ENCODE measurements at regions not wholly inside any gene's neighbourhood (a gene's known extent, or its start where the extent isn't known, plus 50 kb on each side); places are given as distances from the start of the nearest gene placed in this dataset.

DNA sequence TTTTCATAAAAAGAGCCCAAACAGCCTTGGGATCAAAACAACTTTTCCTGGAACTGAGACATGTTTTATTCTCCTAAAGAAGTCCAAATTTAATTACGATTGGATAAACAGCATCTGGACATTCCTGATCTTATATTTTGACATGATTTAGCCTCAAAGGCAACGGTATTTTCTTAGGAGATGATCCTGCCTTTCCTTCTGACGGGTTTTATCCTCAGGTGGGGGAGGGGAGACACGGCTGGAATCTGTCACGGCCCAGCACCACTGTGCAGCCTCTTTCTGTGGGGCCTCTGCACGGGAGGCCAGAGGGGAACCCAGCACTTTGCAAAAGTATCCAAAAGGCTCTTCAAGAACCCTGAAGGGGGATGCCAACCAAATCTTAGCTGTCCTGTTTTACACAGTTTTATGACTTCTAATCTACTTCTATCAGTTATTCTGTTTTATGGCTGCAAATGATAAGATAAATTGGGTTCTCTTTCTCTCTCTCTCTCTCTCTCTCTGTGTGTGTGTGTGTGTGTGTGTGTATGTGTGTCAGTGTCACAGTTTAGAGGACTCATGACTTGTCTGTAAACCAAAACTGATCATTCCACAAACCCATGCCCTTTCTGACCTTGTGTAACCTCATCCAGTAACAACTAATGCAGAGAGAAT is 321.1 kb upstream of the NPVF start:
- DNase-seq, result no peak

DNA sequence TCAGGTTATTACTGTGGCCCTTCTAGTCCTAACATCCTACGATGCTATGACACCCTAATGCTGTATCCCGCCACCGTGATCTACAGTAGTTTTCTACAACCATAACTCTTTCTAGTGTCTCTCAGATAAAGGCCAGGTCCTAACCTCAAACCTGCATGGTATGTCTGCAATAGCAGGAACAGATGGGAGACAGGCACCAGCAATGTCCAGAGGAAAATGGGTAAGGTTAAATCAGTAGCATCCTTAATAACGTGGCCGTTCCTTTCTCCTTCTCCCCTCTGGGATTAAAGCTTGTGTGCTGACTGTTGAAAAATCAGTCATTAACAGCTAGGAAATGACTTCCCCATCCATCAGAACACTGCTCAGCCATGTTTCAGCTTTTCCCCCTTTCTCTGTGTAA is 321.9 kb upstream of the NPVF start:
- no peak for DNase-seq

DNA sequence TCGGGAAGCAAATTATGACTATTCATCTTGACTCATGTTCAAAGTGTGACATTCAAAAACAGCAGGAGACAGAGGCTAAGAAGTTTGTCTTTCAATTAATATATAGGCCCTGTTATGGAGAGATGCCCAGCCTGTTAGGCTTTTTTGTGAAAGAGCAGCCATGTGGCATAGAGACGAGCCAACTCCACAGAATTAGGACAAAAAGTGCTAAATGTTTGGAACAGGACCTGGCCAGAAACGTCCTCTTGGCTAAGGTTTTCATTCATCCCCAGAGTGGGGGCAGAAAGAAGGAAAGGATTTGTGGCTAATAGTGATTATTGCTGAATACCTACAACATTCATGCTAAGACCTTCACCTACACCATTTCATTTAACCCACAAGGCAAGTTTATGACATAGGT is 324.7 kb upstream of the NPVF start:
- DNase-seq, result no peak

DNA sequence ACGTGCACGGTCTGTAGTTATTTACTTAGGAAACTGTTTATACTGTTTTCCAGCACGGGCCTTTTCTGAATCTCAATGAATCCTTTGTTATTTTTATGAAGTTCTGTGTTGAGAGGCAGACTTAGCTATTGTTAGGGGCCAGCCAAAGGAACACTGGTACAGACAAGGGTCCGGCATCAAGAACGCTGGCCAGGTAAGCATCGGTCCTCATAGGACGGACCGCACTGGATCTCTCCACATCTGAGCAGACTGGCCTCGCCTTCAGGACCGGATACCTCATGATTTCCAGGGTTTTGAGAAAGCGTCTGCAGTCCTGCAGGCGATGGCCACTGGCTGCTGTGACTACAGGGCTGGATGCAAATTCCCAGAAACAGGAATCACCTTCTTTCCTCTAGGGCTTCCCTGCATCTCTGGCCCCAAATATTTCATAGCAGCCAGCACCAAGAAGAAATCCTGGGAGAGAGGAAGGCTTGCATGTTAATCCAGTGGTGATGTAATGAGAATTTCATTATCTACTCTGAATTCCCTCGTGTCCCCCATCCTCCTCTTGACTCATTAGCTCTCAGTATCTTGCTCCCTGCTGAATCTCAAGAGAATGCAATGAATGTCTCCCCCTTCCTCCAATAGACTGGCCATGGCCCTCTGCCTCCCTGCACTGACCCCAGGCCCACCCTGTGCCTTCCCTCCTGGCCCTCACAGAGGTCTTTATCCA is 325.4 kb upstream of the NPVF start:
- DNase-seq, result no peak

DNA sequence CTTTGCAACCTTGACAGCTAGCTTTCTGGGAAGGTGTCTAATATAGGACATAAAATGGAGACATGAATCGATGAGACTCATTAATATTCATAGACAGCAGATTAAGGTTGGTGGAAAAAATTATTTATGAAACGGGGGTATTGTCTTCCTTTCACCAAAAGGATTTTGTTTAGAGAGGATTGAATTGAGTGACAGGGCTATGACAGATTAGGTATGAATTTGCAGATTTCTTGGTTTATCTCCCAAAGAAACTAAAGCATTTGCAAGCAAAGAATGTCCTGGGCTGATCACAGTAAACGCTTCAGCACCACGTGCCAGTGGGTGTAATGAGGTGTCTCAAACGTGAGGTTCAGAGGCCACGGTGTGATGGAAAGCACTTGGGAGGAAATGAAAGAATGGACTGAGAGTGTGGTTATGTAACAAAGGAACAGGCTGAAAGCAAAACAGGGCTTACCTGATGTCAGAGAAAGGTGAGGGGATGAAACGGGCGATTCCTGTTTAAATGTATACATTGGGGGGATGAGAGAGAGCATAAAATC is 329.2 kb upstream of the NPVF start:
- DNase-seq, result no peak

DNA sequence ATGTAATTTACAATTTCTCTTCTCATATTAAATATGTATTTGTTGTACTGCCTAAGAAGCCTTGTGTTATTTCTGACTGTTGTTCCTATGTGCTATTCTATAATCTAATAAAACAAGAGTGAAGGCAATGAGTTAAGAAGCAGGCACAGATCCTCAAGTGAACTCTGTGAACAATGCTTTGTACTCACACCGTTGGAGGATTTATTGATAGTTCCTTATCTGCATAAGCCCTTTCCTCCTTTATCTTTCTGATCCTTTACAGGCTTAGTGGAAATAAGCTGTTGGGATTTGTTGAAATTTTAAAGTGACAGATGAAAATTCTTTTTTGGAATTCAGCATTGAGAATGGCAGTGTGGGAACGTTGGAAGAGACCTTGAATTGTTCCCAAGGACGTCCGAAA is 329.6 kb upstream of the NPVF start:
- DNase-seq, result no peak

DNA sequence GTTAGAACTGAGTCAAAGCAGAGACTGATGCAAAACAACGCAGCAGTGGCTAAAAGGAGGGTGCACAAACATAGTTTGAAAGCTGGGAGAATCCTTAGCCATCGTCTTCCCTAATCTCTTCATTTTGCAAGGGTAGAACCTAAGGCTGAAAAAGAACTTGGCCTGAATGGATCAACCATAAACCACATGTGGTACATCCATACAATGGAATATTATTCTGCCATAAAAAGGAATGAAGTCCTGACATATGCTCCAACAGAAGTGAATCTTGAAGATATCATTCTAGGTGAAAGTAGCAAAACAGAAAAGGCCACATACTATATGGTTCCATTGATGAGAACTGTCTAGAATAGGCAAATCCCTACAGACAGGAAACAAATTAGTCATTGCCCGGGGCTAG is 330.3 kb upstream of the NPVF start:
- DNase-seq, result no peak

DNA sequence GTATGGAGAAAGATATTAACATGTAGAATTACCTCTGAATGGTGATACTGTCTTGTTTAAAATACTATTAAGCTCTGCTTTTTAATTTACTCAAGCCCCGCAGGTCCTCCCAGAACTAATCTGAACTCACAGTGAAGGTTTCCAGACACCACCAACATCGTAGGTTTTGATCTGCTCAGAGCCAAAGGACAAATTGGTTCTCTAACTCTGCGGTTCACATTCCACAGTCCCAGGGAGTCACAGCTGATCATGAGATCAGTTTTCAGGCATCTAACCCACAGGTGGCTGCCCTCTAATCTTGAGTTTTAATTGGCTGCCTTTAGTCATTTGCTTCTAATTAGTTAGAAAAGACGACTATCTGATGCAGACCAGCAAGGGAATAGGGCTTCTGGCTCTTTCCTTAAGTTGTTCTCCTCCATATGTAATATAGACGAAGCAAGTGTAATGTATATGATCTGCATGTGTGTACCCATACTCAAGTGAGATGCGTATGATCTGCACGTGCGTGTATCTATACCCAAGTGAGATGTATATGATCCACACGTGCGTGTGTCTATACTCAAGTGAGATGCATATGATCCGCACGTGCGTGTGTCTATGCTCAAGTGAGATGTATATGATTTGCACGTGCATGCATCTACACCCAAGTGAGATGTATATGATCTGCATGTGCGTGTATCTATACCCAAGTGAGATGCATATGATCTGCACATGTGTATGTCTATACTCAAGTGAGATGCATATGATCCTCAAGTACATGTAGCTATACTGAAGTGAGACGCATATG is 331.5 kb upstream of the NPVF start:
- no peak for DNase-seq

DNA sequence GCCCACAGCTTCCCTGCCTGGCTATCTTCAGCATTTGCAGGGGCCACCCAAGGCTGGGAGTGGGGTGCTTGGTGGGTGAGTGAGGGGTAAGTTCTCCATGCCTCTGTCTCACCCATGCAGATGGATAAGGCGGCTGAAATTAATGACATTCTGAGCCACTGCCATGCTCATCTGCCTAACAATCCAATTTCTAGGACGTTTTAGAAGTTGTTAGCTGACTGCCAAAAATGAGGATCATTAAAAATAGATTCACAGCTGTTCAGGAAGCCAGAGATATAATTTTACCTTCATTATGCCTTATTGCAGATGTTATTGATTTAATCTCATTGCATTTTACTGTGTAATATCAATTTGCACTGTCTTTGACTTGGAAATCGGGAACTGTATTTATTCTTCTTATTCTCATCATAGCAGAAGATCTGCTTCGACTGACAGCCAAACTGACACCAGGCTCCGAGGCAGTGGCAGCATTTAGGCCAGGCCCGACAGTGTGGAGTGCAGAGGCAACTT is 334.4 kb upstream of the NPVF start:
- no peak for DNase-seq

DNA sequence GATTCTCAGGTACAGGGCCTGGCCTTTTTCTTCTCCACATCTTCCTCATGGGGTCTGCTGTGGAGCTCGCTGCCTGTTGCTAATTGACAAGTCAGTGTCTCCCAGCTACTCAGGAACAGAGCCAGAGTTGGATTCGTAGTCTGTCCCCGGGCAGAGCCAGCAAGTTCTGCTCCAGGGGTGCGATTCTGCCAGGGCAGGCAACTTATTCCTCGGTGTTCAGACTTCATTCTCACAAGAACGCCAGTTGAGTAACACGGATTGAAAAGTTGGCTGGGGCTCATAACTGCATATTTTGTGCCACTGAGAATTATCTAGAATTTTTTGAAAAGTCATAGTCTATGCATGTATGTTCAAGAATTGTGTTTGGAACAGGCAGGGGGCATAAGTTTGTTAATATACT is 336.7 kb upstream of the NPVF start:
- no peak for DNase-seq

DNA sequence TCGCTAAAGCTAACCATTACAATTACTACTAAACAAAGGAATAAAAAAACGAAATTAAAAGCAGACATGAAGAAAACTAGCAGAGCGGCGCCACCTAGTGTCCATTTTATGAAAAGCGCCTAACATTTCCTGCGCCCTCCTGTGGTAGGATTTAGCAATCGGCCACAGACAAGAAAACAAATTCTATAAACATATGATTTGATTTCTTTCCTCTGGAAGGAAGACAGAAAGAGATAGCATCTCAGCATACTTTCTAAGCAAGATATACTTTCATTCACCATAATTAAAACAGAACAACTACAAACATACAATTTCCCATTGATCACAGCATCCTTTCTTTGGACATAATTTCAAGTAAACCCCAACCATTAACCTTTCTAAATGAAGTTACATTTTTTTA is 337.7 kb upstream of the NPVF start:
- peak; percentile 75 to 91 (median 86) for DNase-seq

DNA sequence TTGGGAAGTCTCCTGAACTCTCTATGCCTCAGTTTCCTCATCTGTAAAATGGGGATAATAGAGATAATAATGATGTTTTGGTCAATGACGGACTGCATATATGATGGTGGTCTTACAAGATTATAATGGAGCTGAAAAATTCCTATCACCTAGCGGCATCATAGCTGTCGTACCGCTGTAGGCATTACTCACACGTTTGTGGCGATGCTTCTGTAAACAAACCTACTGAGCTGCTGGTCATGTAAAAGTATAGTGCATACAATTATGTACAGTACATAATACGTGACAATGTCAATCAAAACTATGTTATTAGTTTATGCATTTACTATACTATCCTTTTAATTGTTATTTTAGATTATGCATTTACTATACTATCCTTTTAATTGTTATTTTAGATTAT is 339.1 kb upstream of the NPVF start:
- DNase-seq, result no peak

DNA sequence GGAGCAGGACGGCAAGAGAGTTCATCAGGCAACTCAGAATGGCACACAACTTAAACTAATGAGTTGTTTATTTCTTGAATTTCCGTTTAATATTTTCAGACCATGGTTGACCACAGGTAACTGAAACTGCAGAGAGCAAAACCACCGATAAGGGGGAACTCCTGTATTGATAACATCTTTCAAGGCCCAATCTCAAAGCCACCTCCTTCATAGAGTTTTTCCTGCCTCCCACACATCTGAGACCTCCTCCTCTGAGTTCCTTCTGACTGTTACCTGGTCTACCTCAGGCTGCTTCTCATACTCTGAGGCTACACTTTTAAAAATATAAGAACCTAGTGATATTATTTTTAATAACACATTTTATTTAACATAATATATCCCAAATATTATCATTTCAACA is 341.5 kb upstream of the NPVF start:
- DNase-seq, result no peak

DNA sequence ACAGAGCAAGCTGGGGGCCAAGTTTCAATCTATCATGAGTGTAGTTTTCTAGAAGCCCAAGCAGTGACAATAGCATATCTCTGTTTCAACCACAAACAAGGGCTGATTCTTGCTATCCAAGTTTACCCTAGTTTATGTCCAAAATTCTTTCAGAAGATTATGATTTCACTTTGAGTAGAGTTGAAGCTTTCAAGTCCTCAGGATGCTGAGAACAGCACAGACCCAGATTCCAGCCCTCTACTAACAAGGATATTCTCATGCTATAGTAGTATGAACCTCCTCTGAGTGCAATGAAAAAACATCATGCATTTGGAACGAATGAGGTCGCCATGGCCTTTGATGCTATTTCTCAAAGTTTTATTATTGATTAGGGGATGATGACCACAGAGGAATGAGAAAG is 344.1 kb upstream of the NPVF start:
- DNase-seq, result peak in 1 of 3 donors; percentile 34

DNA sequence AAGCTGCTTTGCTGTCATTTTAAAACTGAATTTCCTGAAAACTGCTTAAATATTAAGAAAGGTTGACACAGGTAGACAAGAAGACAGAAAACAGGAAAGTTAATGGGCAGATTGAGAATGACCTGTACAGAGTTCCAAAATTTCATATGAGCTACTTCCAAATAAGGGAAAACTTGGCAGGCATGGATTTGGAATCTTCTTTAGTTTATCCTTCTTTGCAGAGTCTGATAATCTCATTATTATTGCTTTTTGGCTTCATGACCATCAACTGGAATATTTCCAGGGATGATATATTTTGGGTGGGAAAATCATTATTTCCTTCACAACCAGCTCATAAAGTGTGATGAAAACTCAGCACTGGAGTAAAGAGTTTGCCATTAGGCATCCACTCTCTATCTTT is 346.5 kb upstream of the NPVF start:
- peak; percentile 46 to 84 (median 69) for DNase-seq

DNA sequence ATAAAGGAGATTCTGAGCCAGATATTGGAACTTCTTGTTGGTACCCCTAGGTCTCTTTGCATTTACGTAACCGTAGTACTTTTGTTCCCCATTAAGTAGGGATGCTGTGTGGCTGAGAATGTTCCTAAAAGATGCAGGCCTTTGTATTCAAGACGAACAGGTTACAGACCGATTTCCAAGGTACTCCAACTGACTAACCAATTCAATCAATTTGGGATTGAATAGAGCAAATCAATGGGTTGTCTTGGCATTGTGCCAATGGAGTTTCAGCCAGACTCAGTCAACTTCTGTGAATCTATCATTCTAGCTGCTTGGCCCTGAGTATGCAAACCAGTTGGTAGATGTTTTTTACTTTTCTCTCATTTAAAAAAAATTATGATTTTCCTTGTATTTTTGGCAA is 347.3 kb upstream of the NPVF start:
- peak in 1 of 3 donors; percentile 49 for DNase-seq

DNA sequence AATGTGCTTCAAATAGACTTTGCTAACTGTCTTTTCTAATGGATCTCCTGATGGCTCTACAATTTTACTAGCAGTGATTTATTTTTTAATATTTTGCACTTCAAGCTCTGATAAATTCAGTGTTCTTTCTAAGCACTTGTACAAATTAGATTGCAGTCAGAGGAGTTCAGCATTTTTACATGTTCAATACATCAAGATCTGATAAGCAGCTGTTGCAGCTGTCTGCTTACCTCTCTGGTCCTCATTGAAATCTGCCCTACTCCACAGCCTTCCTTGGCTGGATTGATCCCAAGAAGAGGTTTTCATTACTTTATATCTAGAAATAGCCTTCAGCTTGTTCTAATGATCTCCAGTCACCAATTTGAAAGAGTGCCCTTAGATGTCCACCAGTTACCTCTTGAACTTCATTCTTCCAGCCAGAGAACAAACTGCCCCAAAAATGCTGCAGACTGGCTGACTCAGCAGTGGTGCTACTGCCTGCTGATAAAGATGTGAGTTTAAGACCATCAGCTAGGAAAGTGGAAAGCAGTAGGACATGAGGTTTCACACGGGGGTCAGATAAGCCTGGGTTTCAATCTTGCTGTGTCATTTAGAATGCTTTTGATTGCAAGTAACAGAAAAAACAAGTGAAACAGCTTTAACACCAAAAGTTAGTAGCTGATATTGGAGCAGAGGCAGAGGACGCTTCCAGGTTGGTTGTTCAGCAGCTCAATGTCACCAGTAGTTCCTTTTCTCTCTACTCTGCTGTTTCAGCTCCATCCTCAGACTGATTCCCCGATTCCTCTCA is 350.9 kb upstream of the NPVF start:
- no peak for DNase-seq

DNA sequence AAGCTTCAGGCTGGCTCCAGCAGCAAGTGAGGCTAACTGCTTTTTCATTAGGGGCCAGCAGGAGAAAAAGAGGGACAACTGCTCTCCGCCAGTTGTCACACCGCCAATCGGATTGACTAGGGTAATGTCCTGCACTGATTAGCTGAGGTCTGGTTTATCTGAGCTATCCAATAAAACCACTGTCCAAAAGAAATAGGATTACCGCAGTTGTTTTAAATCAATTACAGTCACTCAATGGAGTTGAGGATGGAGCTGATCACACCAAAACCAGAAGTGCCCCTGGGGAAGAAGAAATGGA is 351.4 kb upstream of the NPVF start:
- no peak for DNase-seq

DNA sequence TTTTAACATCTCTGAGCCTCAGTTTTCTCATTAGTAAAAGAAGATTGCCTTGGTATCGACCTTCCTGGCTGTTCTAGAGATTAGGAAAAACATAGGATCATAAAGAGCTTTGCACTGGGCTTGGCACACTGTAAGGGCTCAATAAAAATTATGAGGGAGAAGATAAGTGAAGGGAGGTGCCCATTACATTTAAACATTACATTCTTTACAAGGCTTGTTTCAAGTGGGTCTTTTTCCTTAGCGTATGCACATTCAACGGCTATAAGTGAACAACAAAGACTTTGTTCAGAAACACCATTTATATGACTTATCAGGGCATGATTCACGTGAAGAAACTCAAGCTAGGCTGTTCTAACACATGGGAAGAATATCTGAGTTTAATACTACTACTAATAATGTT is 351.9 kb upstream of the NPVF start:
- no peak for DNase-seq

DNA sequence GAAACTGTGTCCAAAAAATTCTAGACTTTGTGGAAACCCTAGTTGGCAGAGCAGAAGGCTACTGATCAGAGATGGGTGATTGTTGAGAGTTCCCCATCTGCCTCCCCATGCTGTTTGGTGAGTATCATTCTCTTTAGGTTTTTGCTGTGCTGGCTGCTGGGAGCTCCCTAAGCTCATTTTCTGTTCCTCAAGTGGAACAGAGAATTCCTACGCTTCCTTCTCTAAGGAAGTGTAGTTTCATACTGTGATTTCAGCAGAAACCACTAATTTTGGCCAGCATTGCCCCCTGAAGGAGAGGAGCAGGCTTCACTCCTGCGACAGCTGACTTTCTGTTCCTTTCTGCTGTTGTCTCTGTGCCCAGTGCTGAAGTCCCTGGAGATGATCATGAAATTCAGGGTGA is 355.3 kb upstream of the NPVF start:
- DNase-seq, result no peak

DNA sequence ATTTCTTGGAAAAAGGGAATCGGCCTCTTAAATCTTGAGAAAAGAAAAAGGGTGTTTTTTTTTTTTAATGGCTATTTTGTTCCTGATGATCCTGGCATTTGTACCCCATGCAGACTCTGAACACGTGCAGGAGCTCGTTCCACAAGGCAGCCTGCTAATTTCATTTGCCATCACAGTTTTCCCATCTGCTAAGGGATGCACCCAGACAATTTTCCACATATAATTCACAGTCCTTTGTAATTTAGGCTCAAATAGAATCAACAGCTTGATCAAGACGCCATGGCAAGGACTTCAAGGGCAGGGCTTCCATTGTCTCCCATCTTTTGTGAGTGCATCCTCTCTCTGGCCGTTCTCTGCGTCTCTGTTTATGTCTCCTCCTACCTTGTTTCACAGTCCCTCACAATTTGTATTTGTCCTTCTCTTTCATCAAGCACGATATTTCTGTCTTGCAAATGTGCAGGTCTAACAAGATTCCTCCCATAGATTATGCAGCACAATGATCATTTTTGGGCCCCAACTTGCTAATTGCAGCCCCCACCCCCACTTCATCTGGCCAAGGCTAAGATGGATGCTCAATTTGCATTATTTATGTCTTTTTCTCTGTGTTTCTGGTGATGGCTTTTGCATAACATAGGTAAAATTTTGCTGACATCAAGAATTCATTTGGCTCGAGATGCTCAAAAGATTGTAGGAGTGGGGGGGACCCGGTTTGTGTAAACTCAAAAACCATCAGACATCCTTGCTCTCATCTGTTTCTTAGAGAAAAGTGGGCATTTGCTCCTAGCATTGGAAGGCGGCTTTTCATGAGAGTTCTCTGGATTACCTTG is 356.0 kb upstream of the NPVF start:
- DNase-seq, result no peak

Measured in muscle of back (tissue), 3 donors.